Mammary epithelial cell (primary cell): ENCODE measurements at regions not wholly inside any gene's neighbourhood (a gene's known extent, or its start where the extent isn't known, plus 50 kb on each side); places are given as distances from the start of the nearest gene placed in this dataset.

Experiments
- EZH2 ChIP-seq: IDR thresholded peaks from 2 replicates; pipeline ENCODE4 v1.6.1; 2012; ENCODE audit warnings: low read length, inconsistent platforms, borderline replicate concordance
- TF ChIP-seq, protein P1 (sequence below), 2 donors: IDR thresholded peaks in 1 of 2; conservative IDR thresholded peaks in 1 of 2; 2 replicates each; pipeline ENCODE4 v1.5.1; 2011 to 2012; ENCODE audit warnings: inconsistent platforms in 2 of 2, low read length in 2 of 2, mild to moderate bottlenecking in 2 of 2, control low read depth in 1 of 2, low read depth in 1 of 2; ENCODE audit not compliant: insufficient read depth in 1 of 2; ENCODE audit errors: extremely low read depth in 1 of 2

DNA sequence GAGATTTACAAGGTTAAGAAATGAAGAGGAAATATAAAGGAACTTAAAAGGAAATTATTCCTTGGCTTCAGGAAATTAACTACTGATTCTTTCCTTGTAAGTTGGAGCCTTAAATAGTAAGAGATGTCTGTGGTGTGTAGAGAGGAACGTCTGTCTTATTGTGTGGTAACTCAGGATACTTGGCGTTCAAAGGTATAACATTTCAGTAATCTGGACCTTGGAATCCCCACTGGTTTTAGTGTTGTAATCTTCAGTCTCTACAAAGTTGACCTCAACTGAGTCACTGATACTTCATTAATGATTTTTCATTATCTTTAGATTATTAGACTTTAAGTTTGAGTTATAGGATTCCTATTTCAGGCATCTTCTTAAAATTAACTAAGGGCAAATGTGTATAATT, 79.1 kb upstream of the LSM6 start:
- no peak for TF ChIP-seq EZH2
- TF ChIP-seq, protein P1, sequence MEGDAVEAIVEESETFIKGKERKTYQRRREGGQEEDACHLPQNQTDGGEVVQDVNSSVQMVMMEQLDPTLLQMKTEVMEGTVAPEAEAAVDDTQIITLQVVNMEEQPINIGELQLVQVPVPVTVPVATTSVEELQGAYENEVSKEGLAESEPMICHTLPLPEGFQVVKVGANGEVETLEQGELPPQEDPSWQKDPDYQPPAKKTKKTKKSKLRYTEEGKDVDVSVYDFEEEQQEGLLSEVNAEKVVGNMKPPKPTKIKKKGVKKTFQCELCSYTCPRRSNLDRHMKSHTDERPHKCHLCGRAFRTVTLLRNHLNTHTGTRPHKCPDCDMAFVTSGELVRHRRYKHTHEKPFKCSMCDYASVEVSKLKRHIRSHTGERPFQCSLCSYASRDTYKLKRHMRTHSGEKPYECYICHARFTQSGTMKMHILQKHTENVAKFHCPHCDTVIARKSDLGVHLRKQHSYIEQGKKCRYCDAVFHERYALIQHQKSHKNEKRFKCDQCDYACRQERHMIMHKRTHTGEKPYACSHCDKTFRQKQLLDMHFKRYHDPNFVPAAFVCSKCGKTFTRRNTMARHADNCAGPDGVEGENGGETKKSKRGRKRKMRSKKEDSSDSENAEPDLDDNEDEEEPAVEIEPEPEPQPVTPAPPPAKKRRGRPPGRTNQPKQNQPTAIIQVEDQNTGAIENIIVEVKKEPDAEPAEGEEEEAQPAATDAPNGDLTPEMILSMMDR (conservative IDR thresholded peaks at IDR 0.05 in 1 of 2, IDR thresholded peaks at IDR 0.05 in 1 of 2; ENCODE audit: extremely low read depth in 1 of 2, insufficient read depth in 1 of 2, low read depth in 1 of 2, low read length in 2 of 2), result no peak
